GM20000 (cell line): ENCODE measurements at regions not wholly inside any gene's neighbourhood (a gene's known extent, or its start where the extent isn't known, plus 50 kb on each side); places are given as distances from the start of the nearest gene placed in this dataset.

Experiments
- DNase-seq: peaks from one replicate; pipeline ENCODE4 v3.0.0; 2012; ENCODE audit warnings: low spot score
- CTCF ChIP-seq: IDR thresholded peaks from 2 replicates; pipeline ENCODE4 v1.5.1; 2012; ENCODE audit warnings: mild to moderate bottlenecking, control low read depth; ENCODE audit errors: extremely low read depth, missing control alignments

DNA sequence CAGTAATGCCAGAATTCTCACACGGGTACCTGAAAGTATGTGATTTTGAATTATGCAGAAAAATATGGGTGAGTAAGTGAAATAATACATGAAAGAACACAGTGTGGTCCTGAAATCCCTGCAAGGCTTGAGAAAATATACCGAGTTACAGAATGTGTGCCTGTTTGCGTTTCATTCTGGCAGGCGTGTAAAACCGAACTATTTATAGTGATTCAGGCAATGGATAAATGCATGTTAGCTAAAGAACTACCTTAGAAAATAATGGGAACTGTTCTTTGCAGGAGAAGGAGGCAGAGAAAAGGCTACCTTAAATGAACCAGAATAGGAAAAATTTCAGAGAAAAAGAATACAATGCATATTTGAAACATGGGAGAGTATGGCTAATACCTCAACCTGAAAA is 145.8 kb upstream of the KCNQ5 start:
- no peak for DNase-seq
- TF ChIP-seq CTCF = no peak

GRCh38 chr6:72476646-72477045 is 145.2 kb upstream of the KCNQ5 start:
- no peak for DNase-seq
- TF ChIP-seq CTCF = no peak

- TF ChIP-seq CTCF = no peak
- no peak for DNase-seq
Observed at GRCh38 chr6:72495441-72495840, 126.4 kb upstream of the KCNQ5 start.

- TF ChIP-seq CTCF = no peak
Observed at GRCh38 chr6:72497186-72497585, 124.7 kb upstream of the KCNQ5 start.

DNA sequence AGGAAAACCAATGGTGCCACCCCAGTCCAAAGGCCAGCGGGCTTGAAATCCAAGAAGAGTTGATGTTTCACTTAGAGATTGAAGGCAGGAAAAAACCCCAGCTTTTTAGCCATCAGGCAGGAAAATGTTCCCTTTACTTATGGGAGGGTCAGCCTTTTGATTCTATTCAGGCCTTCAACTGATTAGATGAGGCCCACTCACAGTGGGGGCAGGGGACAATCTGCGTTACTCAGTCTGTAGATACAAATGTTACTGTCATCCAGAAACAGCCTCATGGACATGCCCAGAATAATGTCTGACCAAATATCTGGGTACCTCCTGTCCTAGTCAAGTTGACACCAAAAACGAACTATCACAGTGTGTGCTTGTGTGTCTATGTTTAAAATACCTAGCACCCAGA is 121.2 kb upstream of the KCNQ5 start:
- no peak for DNase-seq
- TF ChIP-seq CTCF = no peak

More at GRCh38 chr6:72497186-72497585, 124.7 kb upstream of the KCNQ5 start:
- DNase-seq = no peak

- no peak for DNase-seq
- TF ChIP-seq CTCF = no peak
Observed at GRCh38 chr6:72504406-72504805, 117.5 kb upstream of the KCNQ5 start.

DNA sequence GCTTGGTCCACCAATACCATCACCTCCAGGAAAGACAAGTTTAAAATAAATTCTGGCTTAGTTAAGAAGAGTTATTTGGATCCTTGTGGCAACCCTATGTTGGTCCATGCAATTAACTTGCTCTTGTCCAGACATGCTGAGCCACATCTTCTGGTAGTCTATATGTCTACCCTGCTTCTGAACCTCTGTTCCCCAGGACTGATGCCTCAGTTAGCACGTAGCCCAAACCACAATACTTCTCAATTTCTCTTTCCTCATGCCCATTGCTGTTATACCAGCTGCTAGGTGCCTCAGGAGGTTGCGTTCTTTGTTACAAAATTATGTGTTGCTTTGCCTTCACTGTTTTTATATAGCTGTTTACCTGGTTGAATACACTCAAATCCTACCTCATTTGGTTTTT is 116.4 kb upstream of the KCNQ5 start:
- DNase-seq = no peak
- no peak for TF ChIP-seq CTCF
